Glomerular endothelial cell (primary cell): ENCODE measurements at regions not wholly inside any gene's neighbourhood (a gene's known extent, or its start where the extent isn't known, plus 50 kb on each side); places are given as distances from the start of the nearest gene placed in this dataset.
"Not testable (repeated sequence)": the region's sequence is repeated elsewhere in the genome, so short reads cannot be mapped to it uniquely, and the experiment has no call there.

Source experiments
- DNase-seq: peaks from one replicate; pipeline ENCODE4 v3.0.0-alpha.2; 2011; ENCODE audit warnings: low read depth, low spot score; ENCODE audit errors: extremely low read depth

DNA sequence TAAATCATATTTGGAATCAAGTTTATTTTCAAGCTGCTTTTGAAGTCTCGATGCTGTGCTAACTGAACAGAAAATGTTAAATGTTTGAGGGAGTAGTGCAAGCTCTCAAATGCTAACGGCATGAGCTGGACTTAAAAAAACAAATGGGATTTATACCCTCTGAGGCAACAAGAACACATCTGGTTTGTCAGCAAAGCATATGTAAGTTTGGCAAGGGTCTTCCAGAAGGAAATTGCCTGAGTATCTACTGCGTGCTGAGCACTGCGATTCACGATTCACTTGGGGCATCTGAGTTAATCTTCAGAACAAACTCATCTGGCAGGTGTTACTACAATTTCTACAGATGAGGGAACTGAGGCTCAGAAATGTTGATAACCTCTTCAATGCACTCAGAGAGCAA, 98.4 kb upstream of the C9orf72 start:
- no peak for DNase-seq

DNA sequence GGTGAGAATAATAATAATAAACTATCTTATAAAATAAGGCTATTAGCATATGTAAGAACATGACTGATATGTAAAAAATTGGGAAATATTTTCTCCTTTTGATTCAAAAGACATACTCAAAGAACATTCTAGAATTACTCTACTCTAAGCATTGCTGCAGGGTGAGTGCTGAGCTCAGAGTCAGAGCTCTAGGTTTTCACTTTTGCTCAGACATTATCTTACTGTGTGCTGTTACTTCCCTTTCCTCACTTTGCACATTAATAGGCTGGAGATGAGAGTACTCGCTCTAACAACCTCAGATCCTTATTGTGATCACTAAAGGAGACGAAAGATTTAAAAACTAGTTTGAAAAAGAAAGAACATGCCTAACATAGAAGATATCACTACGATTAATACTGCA, 99.4 kb upstream of the C9orf72 start:
- no peak for DNase-seq

DNA sequence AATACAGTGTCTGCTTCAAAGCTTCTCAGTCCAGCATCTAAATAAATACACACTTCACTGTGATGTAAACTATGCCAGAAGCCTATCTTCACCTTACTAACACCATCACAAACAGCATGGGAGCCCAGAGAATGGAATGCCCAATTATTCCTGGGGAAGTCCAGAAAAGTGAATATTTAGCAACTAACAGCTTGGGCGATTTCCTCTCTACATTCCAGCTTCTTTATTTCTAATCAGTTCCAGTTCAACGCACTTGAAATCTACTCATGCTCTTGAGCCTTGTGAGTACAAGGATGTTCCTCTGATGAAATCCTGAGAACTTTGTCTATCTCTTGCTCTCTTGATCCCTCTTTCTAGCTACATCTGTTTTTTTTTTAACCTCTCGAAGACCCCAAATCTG, 100.4 kb upstream of the C9orf72 start:
- DNase-seq = no peak

- no peak for DNase-seq
Observed at GRCh38 chr9:27675354-27675753, 102.1 kb upstream of the C9orf72 start.

GRCh38 chr9:27676827-27677226, 103.5 kb upstream of the C9orf72 start:
- DNase-seq = no peak

- DNase-seq = no peak
Observed at GRCh38 chr9:27679338-27679737, 106.1 kb upstream of the C9orf72 start.

DNA sequence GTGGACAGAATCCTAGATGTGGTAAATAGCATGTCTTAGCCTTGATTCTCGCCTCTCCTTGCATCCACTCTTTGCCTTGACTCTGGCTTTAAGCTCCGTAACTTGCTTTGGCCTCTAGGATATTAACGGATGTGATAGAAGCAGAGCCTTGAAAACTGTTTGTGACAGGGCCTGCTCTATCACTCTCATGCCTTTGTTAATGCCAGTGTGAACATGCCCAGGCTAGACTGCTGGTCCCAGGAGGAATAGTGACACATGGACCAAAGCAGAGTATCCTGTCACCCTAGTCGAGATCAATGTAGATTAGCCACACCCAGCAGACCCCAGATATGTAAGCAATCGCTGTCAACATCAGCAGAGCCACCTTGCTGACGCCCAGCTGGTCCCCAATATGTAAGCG, 109.9 kb upstream of the C9orf72 start:
- no peak for DNase-seq

DNA sequence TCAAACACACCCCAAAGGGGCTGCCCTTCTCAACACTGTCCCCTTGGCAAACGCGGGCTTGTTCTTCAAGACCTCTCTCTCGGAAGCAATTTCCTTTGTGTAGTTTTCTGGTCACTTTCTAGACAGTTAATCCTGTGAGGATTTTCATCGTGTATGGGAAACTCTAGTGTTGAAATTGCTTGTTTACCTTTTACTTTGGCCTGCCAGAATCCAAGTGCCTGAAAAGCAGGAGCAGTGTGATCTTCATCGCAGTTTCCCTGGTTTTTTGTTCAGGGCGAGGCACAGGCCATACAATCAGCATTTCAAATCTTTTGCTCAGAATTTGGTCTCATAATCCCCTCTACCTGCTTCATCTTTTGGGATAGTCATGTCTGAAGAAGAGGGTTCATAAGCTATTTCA, 115.7 kb upstream of the C9orf72 start:
- no peak for DNase-seq

DNA sequence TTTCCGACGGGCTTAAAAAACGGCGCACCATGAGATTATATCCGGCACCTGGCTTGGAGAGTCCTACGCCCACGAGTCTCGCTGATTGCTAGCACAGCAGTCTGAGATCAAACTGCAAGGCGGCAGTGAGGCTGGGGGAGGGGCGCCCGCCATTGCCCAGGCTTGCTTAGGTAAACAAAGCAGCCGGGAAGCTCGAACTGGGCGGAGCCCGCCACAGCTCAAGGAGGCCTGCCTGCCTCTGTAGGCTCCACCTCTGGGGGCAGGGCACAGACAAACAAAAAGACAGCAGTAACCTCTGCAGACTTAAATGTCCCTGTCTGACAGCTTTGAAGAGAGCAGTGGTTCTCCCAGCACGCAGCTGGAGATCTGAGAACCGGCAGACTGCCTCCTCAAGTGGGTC, 117.5 kb upstream of the C9orf72 start:
- not testable (repeated sequence) for DNase-seq

DNA sequence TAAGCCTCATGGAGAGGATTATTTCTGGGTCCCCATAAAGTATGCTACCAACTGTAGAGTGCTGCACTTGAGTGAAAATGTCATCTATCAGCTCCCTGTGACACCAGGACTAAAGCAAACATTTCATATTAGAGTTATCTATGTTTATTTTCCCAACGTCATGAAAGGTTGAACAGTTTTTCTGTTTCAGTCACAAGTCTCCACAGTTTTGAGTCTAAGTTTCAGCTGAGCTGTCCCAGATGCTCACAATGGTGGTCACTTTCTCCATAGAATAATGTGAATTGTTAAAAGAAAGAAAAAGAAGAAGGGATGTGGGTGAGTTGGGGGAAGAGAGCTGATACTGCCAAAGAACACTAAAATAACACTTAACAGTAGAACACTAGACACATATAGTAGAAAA, 126.3 kb upstream of the C9orf72 start:
- DNase-seq = no peak

- no peak for DNase-seq
Observed at GRCh38 chr9:27701016-27701415, 127.7 kb upstream of the C9orf72 start.

DNA sequence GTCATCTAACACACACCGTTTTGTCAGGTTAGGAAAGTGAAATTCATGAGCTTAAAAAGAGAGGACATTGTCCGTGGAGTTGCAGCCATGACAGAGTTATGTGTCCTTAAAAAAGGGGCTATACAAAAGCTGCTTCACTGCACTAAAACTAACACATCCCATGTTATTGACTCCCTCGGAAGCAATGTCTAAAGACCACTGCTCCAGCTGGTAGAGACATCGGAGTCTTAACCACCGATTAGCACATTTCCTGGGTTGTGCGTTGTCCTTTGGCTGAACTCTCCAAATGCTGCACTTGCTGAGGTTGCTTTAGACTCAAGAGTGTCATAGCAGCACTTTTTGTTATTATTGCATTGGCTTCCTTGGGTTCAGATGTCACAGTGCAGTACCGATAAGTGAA, 128.3 kb upstream of the C9orf72 start:
- no peak for DNase-seq

- no peak for DNase-seq
Observed at GRCh38 chr9:27703216-27703980, 130.1 kb upstream of the C9orf72 start.

GRCh38 chr9:27711241-27711640, 138.0 kb upstream of the C9orf72 start:
- DNase-seq = no peak

GRCh38 chr9:27712806-27713205, 139.5 kb upstream of the C9orf72 start:
- no peak for DNase-seq

- DNase-seq = no peak
Observed at GRCh38 chr9:27714388-27714787, 141.1 kb upstream of the C9orf72 start.

DNA sequence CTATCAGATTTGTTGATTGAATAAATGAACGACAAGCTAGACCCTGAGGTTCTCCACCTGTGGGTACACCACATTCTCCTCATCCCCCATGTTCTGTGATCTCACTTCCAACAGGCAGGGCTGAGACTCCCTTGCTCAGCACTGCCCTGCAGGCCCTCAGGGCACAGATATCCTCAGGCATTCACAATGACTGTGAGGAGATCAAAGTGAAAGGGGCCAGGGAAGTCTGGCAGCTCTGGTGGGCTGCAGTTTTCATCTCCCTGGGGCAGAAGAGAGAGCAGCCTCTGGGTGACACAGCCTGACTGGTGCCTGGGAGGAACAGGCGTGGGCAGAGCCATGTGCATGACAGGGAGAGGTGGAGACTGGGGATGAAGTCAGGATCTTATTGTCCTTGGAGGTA, 142.4 kb upstream of the C9orf72 start:
- DNase-seq = no peak

GRCh38 chr9:27717991-27718390, 144.7 kb upstream of the C9orf72 start:
- DNase-seq = no peak

DNA sequence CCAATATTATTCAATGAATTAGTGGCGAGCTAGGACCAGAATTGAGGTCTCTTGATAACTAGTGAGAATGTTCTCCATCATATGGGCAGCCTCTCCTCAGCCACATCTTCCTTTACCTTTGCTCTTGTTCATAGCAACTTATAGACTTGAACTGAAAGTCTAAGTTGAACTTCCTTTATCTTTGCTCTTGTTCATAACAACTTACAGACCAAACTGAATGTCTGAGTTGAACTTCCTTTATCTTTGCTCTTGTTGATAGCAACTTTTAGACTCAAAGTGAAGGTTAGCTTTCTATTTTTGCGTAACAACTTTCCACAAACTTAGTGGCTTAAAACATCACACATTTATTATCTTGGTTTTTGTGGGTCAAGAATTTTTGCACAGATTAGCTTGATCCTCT, 146.4 kb upstream of the C9orf72 start:
- DNase-seq = no peak

- no peak for DNase-seq
Observed at GRCh38 chr9:27722866-27723265, 149.6 kb upstream of the C9orf72 start.

- DNase-seq = peak; percentile 18
Observed at GRCh38 chr9:27726244-27727081, 153.2 kb upstream of the C9orf72 start.

- DNase-seq = no peak
Observed at GRCh38 chr9:27732494-27732893, 159.2 kb upstream of the C9orf72 start.
